Cardiac muscle cell (in vitro differentiated cells and primary cell): ENCODE measurements at regions not wholly inside any gene's neighbourhood (a gene's known extent, or its start where the extent isn't known, plus 50 kb on each side); places are given as distances from the start of the nearest gene placed in this dataset.
A peak's percentile ranks its signal among the peaks of the same experiment; 100 is the strongest.
"Not testable (repeated sequence)": the region's sequence is repeated elsewhere in the genome, so short reads cannot be mapped to it uniquely, and the experiment has no call there.

Experiments used
- DNase-seq, 2 donors: peaks; one replicate each; pipeline versions ENCODE4 v3.0.0 to v3.0.0-alpha.2; 2010 to 2017; ENCODE audit warnings: low read depth in 1 of 2, low spot score in 1 of 2
- H3K27ac ChIP-seq: fragments of 200-600 bp; sonication (generic); 2 replicates; pipeline ENCODE4 v1.5.1; 2016
- H3K27me3 ChIP-seq: fragments of 200-600 bp; sonication (generic); 2 replicates; pipeline ENCODE4 v1.6.0; 2016; ENCODE audit warnings: control low read depth
- H3K36me3 ChIP-seq: fragments of 200-600 bp; sonication (generic); 2 replicates; pipeline ENCODE4 v1.5.1; 2016; ENCODE audit warnings: control low read depth
- H3K4me1 ChIP-seq: fragments of 200-600 bp; sonication (generic); 2 replicates; pipeline ENCODE4 v1.8.1; 2017; ENCODE audit warnings: low read depth, mild to moderate bottlenecking, mixed run types
- H3K4me3 ChIP-seq: fragments of 200-600 bp; sonication (generic); 2 replicates; pipeline ENCODE4 v1.5.1; 2016; ENCODE audit warnings: mild to moderate bottlenecking
- H3K9me3 ChIP-seq: fragments of 200-600 bp; sonication (generic); 2 replicates; pipeline ENCODE4 v1.5.1; 2017; ENCODE audit warnings: low read depth, mild to moderate bottlenecking, control low read depth
- CTCF ChIP-seq: IDR thresholded peaks from 2 replicates; pipeline ENCODE4 v1.5.1; 2012; ENCODE audit warnings: low read depth, mild to moderate bottlenecking, low read length

- Histone ChIP-seq H3K36me3 (no peaks in the 10 kb centered on the region), H3K4me3 (peak overlapping the region; percentile 42), H3K9me3 (no peaks in the 10 kb centered on the region), H3K27me3 (no peaks in the 10 kb centered on the region), H3K27ac (no peak overlapping the region), H3K4me1 (no peaks in the 10 kb centered on the region)
- no peak for DNase-seq
- no peak for TF ChIP-seq CTCF
Observed at GRCh38 chr14:40347675-40348074, 915.4 kb upstream of the FBXO33 start.

- Histone ChIP-seq H3K9me3 (no peaks in the 10 kb centered on the region), H3K27me3 (no peaks in the 10 kb centered on the region), H3K36me3 (no peaks in the 10 kb centered on the region), H3K4me1 (no peaks in the 10 kb centered on the region), H3K4me3 (no peak overlapping the region), H3K27ac (no peak overlapping the region)
- DNase-seq = no peak
- TF ChIP-seq CTCF = no peak
Observed at GRCh38 chr14:40346275-40346674, 914.0 kb upstream of the FBXO33 start.

DNA sequence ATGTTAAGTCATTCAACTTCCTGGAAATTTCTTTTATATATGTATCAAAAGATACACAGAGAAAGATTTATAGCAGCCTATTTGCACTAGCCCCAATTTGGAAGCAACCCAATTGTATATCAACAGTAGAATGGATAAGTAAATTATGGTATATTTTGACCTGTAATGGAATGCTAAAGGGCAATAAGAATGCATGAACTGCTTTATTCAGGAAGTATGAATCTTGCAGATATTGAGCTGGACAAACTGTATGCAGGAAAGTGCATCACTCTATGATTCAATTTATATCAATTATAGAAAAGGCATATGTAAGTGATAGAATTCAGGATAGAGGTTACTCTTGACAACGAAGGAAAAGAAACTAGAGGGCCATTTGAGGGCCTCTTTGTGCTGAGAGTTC lies 913.1 kb upstream of the FBXO33 start:
- no peak for TF ChIP-seq CTCF
- Histone ChIP-seq H3K4me1 (no peaks in the 10 kb centered on the region), H3K9me3 (no peaks in the 10 kb centered on the region), H3K27me3 (no peaks in the 10 kb centered on the region), H3K36me3 (no peaks in the 10 kb centered on the region), H3K27ac (no peak overlapping the region), H3K4me3 (no peak overlapping the region)
- DNase-seq = no peak

- no peaks in the 10 kb centered on the region for H3K36me3 ChIP-seq
- no peaks in the 10 kb centered on the region for H3K9me3 ChIP-seq
- no peak overlapping the region for H3K27ac ChIP-seq
- no peak for TF ChIP-seq CTCF
- H3K4me1 ChIP-seq = no peaks in the 10 kb centered on the region
- no peak for DNase-seq
- no peaks in the 10 kb centered on the region for H3K27me3 ChIP-seq
- no peak overlapping the region for H3K4me3 ChIP-seq
Observed at GRCh38 chr14:40340708-40341107, 908.5 kb upstream of the FBXO33 start.

DNA sequence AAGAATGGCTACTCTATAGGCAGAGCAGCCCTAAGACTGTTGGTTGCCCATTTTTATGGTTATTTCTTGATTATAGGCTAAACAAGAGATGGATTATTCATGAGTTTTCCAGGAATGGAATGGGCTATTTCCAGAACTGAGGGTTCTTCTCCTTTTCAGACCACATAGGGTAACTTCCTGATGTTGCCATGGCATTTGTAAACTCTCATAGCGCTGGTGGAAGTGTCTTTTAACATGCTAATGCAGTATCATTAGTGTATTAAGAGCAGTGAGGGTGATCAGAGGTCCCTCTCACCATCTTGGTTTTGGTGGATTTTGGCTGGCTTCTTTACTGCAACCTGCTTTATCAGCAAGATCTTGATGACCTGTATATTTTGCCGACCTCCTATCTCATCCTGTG lies 904.6 kb upstream of the FBXO33 start:
- no peak for DNase-seq
- Histone ChIP-seq H3K9me3 (no peaks in the 10 kb centered on the region), H3K4me3 (no peak overlapping the region), H3K4me1 (no peaks in the 10 kb centered on the region), H3K27ac (no peak overlapping the region), H3K36me3 (no peaks in the 10 kb centered on the region), H3K27me3 (no peaks in the 10 kb centered on the region)
- TF ChIP-seq CTCF = no peak

DNA sequence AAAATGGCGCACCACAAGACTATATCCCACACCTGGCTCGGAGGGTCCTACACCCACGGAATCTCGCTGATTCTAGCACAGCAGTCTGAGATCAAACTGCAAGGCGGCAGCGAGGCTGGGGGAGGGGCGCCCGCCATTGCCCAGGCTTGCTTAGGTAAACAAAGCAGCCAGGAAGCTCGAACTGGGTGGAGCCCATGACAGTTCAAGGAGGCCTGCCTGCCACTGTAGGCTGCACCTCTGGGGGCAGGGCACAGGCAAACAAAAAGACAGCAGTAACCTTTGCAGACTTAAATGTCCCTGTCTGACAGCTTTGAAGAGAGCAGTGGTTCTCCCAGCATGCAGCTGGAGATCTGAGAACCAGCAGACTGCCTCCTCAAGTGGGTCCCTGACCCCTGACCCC lies 894.3 kb upstream of the FBXO33 start:
- not testable (repeated sequence) for DNase-seq, H3K27ac ChIP-seq

More for the DNA sequence above, 894.3 kb upstream of the FBXO33 start:
- not testable (repeated sequence) for H3K4me3 ChIP-seq, H3K4me1 ChIP-seq, H3K9me3 ChIP-seq, H3K27me3 ChIP-seq, H3K36me3 ChIP-seq
